Stimulated activated CD4-positive, alpha-beta T cell treated with anti-CD3 and anti-CD28 coated beads, TNF-alpha, amount 100 ng/mL, for 24 hours (primary cell): ENCODE measurements at regions not wholly inside any gene's neighbourhood (a gene's known extent, or its start where the extent isn't known, plus 50 kb on each side); places are given as distances from the start of the nearest gene placed in this dataset.
A peak's percentile ranks its signal among the peaks of the same experiment; 100 is the strongest.

ENCODE experiments used
- DNase-seq, 3 experiments: peaks; one replicate each; pipeline ENCODE4 v3.0.0-alpha.2; 2020; ENCODE audit warnings: low read depth in 3 of 3

DNA sequence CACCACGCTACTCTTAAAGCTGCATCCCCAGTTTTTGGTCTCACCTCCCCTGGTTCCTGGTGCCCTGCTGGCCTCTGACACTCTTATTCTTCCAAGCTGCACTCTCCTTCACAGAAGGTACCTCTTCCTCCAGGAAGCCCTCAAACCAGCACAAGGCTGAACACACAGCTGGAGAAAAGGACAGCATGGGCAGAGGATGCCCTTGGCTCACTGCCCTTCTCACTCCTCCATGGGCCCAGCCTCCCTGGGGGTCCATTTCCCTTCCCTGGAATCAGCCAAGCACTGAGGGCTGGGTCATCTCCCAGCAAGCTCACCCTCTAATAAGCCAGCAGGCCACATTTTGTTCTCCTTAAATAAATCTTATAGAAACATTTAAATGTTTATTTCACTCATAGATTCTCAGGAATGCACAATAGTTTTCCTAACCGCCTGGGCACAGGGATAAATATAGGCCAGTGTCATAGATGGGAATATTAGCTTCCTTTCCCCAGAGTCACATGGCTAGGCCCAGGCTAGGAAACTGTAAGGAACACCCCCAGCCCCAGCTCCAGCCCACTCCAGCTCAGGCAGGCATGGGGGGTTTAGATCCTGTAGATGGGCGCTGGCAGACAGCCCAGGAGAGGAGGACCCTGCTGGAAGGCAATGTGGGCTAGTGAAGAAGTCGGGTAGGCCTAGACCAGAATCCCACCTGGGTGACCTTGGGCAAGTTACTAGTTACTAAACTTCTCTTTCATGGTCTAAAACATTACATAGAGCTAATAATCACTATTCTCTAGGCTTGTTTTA lies 51.5 kb downstream of the IRAG1 start:
- no peak for DNase-seq

DNA sequence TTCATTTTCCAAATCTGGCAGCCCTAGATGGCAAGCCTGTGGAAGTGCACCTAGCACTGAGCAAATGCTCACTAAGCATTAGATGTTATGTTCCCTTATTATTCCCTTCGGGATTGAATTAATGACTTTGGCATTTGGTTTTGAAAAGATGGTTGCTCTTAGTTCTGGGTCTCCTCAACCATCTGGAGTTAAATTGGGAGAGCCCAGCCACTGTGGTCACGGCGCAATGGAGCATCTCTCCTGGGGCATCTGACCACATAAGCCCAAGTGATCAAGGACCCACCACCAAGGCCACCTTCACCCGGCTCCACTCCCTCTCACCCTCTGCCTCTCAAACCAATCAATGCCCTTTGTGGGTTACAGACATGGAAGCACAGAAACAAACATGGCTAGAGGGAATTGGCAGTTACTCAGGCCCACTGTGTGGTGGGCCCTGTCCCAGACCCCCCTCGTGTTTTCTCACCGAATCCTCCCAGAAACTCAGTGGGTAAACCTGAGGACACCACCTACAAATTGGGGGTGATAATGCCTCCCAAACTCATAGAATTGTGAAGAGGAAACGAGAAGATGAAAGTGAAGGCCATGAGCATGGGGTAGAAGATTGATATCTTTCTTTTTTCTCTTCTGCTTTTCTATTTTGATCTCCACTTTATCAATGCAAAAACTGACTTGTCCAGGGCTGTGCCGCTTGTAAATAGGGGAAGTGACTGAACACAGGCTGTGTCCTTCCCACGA lies 52.2 kb downstream of the IRAG1 start:
- no peak for DNase-seq

DNA sequence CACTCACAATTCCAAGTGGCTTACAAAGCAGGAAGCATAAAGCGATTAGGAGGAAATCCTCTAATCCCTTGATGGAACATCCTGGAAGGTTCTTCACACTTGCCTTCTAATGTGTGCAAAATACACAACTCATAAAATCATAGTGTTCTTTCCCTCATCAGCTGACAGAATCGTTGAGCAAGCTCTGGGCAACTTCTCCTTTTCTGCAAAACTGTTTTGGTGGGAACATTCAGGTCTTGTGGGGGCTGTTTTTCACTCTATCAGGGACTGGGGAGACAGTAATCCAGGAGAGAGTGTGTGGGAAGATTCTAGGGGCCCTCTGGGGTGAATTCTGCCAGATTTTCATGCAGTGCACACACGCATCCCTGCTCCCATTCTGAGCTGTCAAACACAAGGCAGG lies 53.2 kb downstream of the IRAG1 start:
- no peak for DNase-seq

DNA sequence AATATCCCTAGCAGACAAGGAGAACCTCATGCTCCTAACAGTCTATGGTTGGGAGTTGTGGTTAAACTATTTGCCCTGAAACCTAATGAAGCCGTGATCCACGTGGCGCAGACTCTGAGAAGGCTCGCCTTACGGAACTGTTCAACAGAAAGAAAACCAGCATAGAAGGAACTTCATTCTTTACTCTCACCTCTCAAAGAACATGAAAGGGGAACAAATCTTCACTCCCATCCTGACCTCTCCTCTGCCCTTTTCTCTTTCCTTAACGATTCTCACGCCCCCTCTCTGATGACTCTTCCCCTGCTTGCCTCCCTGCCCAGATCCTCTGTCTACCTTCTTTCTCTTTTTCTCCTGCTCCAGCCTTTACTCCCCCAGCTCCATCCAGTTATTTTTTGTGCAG lies 54.2 kb downstream of the IRAG1 start:
- DNase-seq: no peak

DNA sequence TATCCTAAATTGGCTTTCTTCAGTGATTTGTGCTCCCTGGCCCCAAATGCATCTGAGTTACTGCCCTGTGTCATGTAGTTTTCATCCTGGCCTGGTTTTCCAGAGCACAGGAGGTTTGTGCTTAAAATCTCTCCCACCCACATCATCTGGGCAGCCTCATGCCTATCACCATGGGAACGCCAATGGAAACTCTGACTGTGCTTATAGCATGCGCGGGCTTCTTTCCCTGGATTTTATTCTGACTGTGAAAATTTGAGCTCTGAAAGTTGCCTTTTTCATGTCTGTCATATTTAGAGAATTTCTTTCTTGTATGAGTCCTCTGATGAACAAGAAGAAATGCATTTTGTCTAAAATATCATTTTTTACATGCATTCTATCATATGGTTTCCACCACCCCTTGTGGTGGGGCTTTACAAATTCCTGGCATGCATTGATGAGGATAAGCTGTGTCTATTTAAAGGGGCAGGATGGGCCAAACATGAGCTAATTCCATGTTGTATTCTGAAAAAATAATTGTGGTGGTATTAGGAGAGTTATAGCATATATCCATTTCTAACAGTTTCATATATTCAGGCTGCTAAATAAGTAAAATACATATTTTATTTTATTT lies 55.1 kb downstream of the IRAG1 start:
- DNase-seq: no peak

DNA sequence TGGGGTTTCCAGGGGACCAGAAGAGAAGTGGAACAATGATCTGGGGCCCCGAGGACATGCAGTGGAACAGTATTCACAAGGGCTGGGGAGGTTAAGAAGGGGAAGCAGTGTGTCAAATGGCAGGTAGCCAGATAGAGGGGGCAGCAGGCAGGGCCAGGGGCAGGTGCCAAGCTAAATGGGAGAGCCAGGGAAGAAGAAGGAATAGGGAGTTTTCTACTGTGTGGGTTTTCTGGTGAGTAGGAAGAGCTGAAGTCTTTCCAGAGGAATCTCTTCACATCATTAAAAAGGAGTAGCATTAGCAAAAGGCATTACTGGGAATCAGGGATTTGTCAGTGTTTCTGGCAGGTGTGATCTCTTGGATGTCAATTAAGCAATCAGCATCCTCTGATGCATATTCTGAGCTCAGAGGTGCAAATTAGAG lies 55.8 kb downstream of the IRAG1 start:
- DNase-seq: no peak

DNA sequence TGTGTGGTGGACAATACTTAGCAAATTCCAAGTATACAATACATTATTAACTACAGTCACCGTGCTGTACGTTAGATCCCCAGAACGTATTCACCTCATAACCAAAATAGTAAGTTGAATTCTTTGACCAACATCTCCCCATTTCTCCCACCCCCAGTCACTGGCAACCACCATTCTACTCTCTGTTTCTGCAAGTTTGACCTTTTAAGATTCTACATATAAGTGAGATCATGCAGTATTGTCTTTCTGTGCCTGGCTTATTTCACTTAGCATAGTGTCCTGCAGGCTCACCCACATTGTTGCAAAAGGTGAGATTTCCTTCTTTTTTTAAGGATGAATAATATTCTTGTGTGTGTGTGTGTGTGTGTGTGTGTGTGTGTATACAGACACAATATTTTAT lies 59.1 kb downstream of the IRAG1 start:
- no peak for DNase-seq

DNA sequence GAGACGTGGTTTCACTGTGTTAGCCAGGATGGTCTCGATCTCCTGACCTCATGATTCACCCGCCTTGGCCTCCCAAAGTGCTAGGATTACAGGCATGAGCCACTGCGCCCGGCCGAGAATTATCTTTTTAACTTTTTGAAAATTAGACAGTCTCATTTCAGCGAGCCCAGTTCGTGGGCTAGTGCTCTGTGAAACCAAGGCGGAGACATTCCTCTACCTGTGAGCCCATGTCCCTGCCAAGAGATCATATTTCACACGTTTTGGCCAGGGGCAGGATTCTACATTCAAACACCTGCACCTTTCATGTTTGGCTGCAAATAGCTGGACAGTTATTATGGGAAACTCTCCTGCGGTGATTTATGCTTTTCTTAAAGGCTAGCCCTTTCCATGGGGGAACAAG lies 60.3 kb downstream of the IRAG1 start:
- no peak for DNase-seq

DNA sequence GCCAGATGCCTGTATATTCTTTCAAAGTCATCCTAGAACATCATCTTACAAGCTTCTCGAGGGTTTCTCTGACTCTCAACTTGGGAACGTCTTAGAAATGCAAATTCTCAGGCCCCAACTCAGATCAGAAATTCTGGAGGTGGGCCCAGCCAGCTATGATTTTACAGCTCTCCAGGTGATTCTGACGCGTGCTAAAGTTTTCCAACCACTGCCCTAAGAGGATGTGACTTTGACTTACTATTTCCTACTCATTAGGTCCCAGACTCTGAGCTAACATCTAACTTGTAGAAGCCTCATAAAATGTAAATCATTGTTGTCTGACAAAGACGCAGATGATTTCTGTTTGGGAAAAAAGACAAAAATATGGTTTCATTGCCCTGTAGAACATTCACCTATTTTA lies 61.1 kb downstream of the IRAG1 start:
- peak in 1 of 3 experiments; percentile 17 for DNase-seq

DNA sequence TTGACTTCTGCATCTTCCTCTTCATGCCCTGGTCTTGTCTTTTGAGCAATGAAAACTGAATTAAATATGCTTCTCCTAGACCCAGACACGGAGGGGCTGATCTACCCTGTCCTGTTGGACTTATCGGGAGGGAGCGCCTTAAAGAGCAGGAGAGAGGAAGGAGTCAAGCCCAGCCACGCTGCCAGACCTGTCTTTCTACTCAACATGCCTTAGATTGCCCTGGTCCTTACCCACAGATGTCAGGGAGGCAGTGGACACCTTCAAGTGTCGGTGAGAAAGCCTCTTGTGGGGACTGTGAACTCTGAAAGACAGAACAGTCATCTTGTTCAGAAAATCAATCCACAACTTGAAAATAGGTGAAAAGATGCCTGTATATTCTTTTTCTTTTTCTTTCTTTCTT lies 61.8 kb downstream of the IRAG1 start:
- DNase-seq: no peak

DNA sequence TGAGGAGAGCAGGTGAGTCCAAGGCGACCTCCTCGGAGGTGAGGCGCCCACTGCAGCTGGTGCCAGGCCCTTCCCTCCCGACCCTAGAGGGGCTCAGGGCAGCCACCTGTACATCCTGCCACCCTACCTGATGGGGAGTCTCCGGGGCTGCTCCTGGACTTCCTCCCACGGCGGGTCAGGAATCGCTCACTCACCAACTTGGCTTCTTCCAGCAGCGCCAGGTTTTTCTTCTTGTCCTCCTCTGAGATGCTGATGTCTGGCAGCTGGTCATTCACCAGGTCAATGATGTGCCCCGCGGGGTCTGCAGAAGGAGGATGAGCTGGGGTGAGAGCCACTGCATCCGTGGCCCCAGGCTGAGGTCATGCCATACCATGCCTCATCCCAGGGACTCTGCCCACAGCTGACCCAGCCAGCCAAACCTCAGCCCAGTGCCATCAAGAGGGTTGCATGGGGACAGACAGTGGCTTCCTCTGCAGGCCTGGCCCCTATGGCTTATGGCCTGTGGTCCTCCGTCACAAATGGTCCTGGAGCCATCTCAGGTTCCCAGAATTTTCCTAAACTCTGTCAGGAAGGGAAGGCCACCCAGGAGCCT lies 61.0 kb upstream of the LYVE1 start:
- DNase-seq: no peak

DNA sequence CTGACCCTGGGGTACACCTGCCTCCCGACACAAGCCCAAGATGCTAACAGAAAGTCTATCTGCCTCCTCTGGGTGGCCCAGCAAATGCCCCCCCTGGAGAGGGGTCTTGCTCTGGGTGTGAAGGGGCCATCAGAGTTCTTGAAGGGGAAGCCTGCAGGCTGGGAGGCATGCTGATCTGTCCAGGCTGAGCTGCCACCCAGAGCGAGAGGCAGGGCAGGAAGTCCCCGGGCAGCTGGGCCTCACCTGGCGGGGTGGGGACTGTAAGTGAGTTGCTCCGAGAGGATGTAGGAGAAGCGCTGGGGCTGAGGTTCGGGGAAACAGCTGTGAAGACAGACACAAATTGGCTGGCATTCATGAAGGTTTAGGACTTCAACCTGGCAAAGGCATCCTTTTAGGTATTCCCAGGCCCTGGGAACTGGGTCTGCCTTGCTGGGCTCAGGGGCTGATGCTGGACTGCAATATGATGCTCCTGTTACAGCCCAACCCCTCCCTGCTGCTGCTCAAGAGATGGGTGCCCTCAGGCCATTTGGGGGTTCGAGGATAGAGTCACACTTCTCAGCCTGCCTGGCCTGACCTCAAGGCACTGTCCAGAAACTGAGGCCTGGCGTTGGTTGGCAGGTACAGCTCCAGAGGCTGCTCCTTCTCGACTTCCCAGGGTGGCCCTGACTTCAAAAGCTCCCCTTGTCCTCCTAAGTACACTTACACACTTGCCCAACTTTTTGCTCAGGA lies 60.2 kb upstream of the LYVE1 start:
- DNase-seq: no peak

DNA sequence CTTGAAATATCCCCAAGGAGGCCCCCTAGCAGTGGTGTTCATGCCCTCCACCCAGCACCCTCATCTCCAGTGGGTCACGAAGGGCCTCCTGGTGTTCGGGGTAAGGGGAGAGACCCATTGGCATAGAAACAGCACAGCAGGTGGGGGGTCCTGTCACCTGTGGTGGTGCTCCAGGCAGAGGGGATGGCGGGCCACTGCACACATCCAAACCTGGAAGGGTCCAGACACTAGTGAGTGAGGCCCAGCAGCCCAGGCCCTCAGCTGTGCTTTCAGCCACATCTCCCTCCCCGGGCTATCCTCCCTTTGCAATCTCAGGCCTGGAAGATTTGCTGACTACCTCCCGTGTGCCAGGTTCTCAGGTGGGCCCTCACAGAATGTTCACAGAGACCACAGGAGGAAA lies 59.4 kb upstream of the LYVE1 start:
- DNase-seq: no peak

DNA sequence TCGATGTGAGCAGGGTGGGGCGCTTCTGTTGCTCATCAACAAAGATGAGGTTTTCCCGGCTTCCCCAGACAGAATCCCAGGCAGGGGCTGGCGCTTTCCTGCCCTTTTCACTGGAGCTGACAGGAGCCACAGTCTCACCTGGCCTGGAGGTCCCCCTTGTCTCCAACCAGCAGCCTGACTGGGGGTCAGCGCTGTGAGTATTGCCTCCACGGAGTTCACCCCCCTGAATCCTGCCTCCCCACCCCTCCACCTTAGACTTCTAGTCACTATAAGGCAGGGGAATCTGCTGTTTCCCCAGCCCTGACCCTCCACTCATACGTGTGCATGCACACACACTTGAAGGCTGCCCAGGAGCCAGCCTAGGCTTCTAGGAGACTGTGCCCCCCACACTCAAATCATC lies 58.8 kb upstream of the LYVE1 start:
- DNase-seq: no peak

DNA sequence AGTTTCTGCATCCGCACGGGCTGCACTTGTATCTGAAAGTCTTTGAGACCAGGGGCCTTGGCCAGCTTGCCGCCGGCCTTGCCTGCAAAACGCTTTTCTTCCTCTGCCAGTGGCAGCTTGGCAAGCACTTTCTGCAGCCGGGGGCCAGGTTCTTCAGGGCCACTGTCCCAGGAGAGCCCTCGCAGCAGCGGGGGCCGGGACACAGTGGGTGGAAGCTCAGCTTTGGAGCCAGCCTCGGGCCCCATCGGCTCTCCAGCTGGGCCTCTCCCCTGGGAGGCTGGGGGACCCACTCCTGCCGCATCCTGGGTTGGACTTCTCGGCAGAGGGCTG lies 57.5 kb upstream of the LYVE1 start:
- no peak for DNase-seq

DNA sequence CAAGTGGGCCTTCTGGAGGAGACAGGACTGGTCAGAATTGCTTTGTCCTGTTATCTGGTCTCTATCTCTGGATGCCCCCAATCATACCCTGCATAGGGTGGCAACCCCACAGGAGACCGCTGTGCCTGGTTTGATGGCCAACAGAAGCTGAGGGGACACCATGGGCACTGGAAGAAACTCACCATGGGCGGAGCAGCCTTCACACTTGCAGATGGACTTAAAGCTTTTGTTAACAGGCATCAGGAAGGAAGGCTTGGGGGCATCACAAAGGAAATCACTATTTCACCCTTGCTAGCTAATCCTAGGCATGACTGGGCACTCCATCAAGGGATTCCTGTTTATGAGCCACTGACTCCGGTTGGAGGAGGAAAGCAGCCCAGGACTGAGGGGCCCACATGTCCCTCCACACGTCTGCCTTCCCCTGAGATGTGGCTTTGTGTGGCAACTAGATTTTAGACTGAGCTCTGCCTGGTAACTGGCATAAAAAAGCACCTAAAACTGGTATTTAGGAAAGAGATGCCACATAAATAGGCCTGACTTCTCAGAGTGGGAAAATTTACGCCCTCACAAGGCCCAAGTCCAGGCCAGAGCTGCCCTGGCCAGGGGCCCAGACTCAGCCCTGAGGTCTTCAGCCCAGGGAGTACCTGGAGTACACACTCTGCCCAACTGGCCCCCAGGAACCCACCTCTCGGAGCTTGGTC lies 57.0 kb upstream of the LYVE1 start:
- DNase-seq: no peak

DNA sequence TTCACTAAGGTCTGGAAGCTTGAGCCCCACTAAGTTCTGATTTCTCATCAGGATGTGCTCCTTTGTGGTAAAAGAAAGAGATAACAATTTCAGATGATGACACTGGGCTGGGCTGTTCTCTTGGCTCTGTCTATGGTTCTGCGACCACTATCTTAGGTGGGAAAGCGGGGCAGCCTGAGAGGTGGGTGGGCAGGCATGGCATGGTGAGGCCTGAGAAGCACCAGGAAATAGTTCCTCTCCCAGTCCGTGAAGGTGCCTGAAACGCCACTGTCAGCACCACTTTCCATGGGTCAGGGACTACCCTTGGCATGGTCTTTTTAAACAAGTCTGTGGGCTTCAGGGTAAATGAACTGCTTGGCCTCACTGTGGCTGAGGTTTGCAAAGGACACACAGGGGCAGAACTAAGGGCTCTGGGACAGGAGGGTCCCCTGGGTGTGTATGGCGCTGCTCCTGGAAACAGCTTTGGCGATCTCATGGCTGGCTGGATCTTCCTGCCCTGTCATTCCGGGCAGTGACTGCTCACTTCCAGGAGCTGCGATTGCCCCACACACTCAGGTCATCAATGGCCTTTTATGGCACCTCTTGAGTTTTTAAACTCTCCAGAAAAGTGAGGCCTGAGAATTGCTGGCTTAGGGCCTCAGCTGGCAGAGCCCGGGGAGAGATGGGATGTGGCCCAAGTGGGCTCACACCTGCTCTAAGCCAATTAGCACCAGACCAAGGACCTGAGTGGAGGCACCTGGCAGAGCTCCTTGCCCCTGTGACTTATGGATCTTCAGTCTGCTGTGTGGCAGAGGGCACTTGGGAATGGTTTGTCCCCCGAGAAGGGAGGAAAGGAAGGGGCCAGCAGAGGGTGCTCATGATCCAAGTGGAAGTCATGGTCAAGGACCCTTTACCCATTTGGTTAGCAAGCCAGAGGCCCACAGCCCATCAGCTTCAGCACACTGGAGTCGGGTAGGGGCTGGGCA lies 55.6 kb upstream of the LYVE1 start:
- DNase-seq: no peak

DNA sequence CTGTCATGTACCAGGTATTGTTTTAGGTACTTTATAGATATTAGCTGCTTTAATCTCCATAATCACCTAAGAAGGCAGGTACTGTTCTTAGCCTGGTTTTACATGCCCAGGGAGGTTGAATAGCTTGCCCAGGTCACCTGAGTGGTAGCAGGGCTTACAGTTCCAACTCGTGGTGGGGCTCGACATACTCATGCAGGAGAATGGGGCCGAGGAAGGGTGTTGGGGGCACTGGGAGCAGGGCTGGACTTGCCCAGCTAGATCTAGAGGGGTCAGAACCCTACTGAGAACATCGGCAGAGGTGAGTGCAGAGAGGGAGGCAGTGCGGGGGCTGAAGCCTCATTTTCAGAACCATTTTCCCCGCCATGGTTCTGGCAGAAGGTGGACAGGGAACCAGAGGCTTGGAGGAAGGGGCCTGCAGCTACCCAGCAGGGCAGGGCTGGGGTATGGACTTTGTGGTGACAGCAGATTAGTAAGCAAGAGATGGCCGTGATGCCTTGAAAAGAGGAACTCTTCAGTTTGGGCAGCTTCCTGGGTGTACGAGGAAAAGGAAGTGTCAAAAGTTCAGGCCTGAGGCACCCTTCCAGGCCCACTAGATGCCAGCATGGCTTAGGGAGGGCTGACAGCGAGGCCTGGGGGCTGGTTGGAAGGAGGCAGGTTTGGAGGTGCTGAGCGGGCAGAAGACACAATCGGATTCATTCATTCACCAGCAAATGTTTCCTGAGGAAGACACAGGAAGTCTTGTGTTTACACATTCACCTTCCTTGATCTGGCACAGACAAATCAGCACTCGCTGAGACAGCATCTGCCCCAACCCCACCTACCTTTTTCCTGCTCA lies 54.7 kb upstream of the LYVE1 start:
- no peak for DNase-seq

DNA sequence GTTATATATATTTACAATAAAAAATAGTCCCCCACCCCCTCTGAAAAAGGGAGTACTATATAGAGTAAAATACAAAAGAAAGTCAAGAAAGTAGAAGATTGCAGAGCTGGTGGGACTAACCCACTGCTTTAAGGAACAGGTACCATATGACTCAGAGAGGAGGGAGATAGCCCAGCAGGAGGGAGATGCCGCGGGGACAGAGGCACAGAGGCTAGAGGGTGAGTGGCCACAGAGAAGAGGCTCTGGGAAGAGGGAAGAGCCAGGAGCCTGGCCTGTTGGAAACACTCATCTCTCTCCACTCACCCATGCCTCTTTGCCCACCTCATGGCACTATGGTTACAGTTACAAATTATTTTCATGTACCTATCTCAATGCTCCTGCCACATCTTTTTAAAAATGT lies 53.6 kb upstream of the LYVE1 start:
- DNase-seq: no peak
